OCI-LY3 (cell line): ENCODE measurements at regions not wholly inside any gene's neighbourhood (a gene's known extent, or its start where the extent isn't known, plus 50 kb on each side); places are given as distances from the start of the nearest gene placed in this dataset.

Experiments
- H2AFZ ChIP-seq: fragments of 200-600, 300-600 bp; shearing (Covaris generic); 2 replicates; pipeline ENCODE4 v1.6.0; 2014; ENCODE audit warnings: antibody characterized with exemption, low read depth, low read length
- H3K27ac ChIP-seq: fragments of 200-600, 300-600 bp; sonication (generic); 2 replicates; pipeline ENCODE4 v1.5.1; 2014; ENCODE audit warnings: mild to moderate bottlenecking, low read length, moderate library complexity, mixed read lengths
- H3K27me3 ChIP-seq: fragments of 200-600, 300-600 bp; sonication (generic); 2 replicates; pipeline ENCODE4 v1.6.1; 2014; ENCODE audit warnings: low read depth, low read length, mixed read lengths
- H3K36me3 ChIP-seq: fragments of 200-600, 300-600 bp; sonication (generic); replicated peaks from 2 replicates; pipeline ENCODE3; 2014; ENCODE audit warnings: low read depth, low read length, mixed read lengths
- H3K4me1 ChIP-seq: fragments of 300-600, 200-600 bp; sonication (generic); 2 replicates; pipeline ENCODE4 v1.6.1; 2014; ENCODE audit warnings: low read length, mixed read lengths
- H3K4me2 ChIP-seq: fragments of 200-600, 300-600 bp; sonication (generic); 2 replicates; pipeline ENCODE4 v1.6.1; 2014; ENCODE audit warnings: low read length, mixed read lengths
- H3K4me3 ChIP-seq: fragments of 300-600, 200-600 bp; sonication (generic); 2 replicates; pipeline ENCODE4 v1.5.1; 2014; ENCODE audit warnings: antibody characterized with exemption, mild to moderate bottlenecking, low read length, moderate library complexity
- H3K79me2 ChIP-seq: fragments of 300-600, 200-600 bp; shearing (Covaris generic); 2 replicates; pipeline ENCODE4 v1.6.1; 2014; ENCODE audit warnings: mild to moderate bottlenecking, low read length, mixed read lengths
- H3K9ac ChIP-seq: fragments of 300-600, 200-600 bp; shearing (Covaris generic); 2 replicates; pipeline ENCODE4 v1.6.0; 2014; ENCODE audit warnings: mild to moderate bottlenecking, low read length, moderate library complexity
- H3K9me3 ChIP-seq: fragments of 200-600, 300-600 bp; shearing (Covaris generic); 2 replicates; pipeline ENCODE4 v1.6.1; 2014; ENCODE audit warnings: low read length, mixed read lengths; ENCODE audit not compliant: insufficient read depth
- H4K20me1 ChIP-seq: fragments of 200-600, 300-600 bp; sonication (generic); 2 replicates; pipeline ENCODE4 v1.6.1; 2016; ENCODE audit warnings: low read length, mixed read lengths; ENCODE audit not compliant: insufficient read depth
- EZH2phosphoT487 ChIP-seq: fragments of 200-600 bp; shearing (Covaris generic); IDR thresholded peaks from 2 replicates; pipeline ENCODE4 v1.6.1; 2018; ENCODE audit warnings: antibody characterized with exemption, mixed run types, low read depth
- TF ChIP-seq, protein P1 (sequence below): fragments of 200-600, 300-600 bp; sonication (generic); IDR thresholded peaks from 2 replicates; pipeline ENCODE4 v1.5.1; 2014; ENCODE audit warnings: antibody characterized with exemption, low read length, low read depth

DNA sequence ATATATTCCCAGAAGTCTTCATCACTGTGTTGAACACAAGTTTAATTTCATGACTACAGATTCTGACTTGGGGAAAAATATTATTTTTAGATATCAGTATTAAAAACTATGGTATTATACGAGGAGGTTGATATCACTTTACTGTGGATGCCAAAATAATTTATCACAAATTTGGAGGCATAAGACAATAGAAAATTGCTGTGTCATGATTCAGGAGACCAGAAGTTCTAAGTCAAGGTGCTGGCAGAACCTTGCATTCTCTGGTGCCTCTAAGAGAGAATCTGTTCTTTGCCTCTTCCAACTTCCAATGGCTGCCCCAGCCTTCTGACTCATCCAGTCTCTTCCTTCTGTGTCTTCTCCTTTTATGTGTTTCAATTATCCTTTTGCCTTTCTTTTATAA, 325.0 kb upstream of the CNTN4 start:
- no peak for TF ChIP-seq EZH2phosphoT487
- TF ChIP-seq, protein P1, sequence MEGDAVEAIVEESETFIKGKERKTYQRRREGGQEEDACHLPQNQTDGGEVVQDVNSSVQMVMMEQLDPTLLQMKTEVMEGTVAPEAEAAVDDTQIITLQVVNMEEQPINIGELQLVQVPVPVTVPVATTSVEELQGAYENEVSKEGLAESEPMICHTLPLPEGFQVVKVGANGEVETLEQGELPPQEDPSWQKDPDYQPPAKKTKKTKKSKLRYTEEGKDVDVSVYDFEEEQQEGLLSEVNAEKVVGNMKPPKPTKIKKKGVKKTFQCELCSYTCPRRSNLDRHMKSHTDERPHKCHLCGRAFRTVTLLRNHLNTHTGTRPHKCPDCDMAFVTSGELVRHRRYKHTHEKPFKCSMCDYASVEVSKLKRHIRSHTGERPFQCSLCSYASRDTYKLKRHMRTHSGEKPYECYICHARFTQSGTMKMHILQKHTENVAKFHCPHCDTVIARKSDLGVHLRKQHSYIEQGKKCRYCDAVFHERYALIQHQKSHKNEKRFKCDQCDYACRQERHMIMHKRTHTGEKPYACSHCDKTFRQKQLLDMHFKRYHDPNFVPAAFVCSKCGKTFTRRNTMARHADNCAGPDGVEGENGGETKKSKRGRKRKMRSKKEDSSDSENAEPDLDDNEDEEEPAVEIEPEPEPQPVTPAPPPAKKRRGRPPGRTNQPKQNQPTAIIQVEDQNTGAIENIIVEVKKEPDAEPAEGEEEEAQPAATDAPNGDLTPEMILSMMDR = no peak
- H3K27me3 ChIP-seq = no peaks in the 10 kb centered on the region
- H3K9ac ChIP-seq = no peak overlapping the region
- H3K9me3 ChIP-seq = no peaks in the 10 kb centered on the region
- H3K4me3 ChIP-seq = no peak overlapping the region
- H3K4me2 ChIP-seq = no peak overlapping the region
- no peaks in the 10 kb centered on the region for H3K4me1 ChIP-seq
- H4K20me1 ChIP-seq = no peaks in the 10 kb centered on the region
- no peaks in the 10 kb centered on the region for H3K36me3 ChIP-seq
- no peaks in the 10 kb centered on the region for H3K79me2 ChIP-seq
- no peak overlapping the region for H2AFZ ChIP-seq
- no peak overlapping the region for H3K27ac ChIP-seq

DNA sequence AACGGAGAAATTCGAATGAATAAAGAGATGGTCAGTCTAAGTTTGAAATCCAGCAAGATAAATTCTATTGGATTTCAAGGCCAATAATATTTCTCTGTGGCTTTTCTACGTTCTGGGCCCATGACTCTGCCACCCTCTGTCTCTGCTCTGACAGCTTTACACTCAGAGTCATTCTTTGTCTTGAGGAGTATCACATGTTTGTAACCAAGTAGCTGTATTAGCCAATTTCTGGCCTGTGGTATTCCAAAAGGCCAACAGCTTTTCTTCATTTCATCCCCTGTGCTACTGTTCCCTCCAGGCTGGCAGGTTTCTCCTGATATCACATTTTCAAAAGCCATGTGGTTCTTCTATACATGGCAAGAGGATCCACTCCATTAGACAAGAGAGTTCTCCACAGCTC, 324.1 kb upstream of the CNTN4 start:
- no peaks in the 10 kb centered on the region for H4K20me1 ChIP-seq
- H3K4me3 ChIP-seq = no peak overlapping the region
- H3K36me3 ChIP-seq = no peaks in the 10 kb centered on the region
- H3K4me2 ChIP-seq = no peak overlapping the region
- TF ChIP-seq, protein P1 = no peak
- no peak for TF ChIP-seq EZH2phosphoT487
- H2AFZ ChIP-seq = no peak overlapping the region
- no peak overlapping the region for H3K9ac ChIP-seq
- no peaks in the 10 kb centered on the region for H3K27me3 ChIP-seq
- H3K27ac ChIP-seq = no peak overlapping the region
- no peaks in the 10 kb centered on the region for H3K4me1 ChIP-seq
- no peaks in the 10 kb centered on the region for H3K9me3 ChIP-seq
- H3K79me2 ChIP-seq = no peaks in the 10 kb centered on the region

DNA sequence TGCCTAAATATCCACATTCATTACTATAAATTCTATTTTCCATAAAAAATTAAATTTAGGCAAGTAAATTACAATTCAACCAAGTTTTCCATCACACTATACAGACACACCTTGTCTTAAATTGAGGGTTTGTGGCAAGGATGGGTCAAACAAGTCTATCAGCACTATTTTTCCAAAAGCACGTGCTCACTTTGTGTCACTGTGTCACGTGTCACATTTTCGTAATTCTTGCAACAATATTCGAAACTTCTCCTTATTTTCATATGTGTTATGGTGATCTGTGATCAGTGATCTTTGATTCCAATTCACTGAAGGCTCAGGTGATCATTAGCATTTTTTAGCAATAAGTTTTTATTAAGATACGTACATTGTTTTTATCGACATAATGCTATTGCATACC, 323.3 kb upstream of the CNTN4 start:
- no peak overlapping the region for H3K4me3 ChIP-seq
- H3K36me3 ChIP-seq = no peaks in the 10 kb centered on the region
- H3K27me3 ChIP-seq = no peaks in the 10 kb centered on the region
- H3K4me2 ChIP-seq = no peak overlapping the region
- no peak for TF ChIP-seq EZH2phosphoT487
- TF ChIP-seq, protein P1 = no peak
- no peaks in the 10 kb centered on the region for H3K79me2 ChIP-seq
- no peaks in the 10 kb centered on the region for H4K20me1 ChIP-seq
- no peaks in the 10 kb centered on the region for H3K4me1 ChIP-seq
- H3K27ac ChIP-seq = no peak overlapping the region
- H2AFZ ChIP-seq = no peak overlapping the region
- H3K9me3 ChIP-seq = no peaks in the 10 kb centered on the region
- no peak overlapping the region for H3K9ac ChIP-seq

DNA sequence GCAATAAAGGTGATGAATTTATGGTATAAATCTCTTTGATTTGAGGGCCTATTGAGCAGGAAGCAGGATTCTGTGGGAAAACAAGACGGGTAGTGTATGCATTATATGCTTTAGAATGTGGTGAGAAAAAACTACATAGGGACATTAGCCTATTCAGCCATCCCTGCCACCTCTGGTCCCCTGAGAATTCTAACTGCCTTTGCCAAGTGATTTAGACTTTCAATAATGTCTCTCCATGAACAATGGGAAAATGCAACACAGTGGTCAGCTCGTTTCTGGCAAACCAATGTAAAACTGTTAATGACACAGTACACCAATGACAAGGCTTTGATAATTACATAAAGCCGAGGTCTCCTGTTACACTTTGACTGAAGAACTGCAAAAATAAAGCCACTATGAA, 314.7 kb upstream of the CNTN4 start:
- no peaks in the 10 kb centered on the region for H3K9me3 ChIP-seq
- H3K27me3 ChIP-seq = no peaks in the 10 kb centered on the region
- no peaks in the 10 kb centered on the region for H3K79me2 ChIP-seq
- H2AFZ ChIP-seq = no peak overlapping the region
- H3K4me2 ChIP-seq = no peak overlapping the region
- TF ChIP-seq, protein P1 = no peak
- TF ChIP-seq EZH2phosphoT487 = no peak
- peaks cover 14% of the 10 kb centered on the region for H3K4me1 ChIP-seq
- H3K4me3 ChIP-seq = no peak overlapping the region
- H3K27ac ChIP-seq = no peak overlapping the region
- no peak overlapping the region for H3K9ac ChIP-seq
- no peaks in the 10 kb centered on the region for H4K20me1 ChIP-seq
- no peaks in the 10 kb centered on the region for H3K36me3 ChIP-seq
